Activated T-cell treated with anti-CD3 and anti-CD28 coated beads for 24 hours (primary cell): ENCODE measurements at regions not wholly inside any gene's neighbourhood (a gene's known extent, or its start where the extent isn't known, plus 50 kb on each side); places are given as distances from the start of the nearest gene placed in this dataset.

Experiments used
- DNase-seq: peaks from one replicate; pipeline ENCODE4 v3.0.0-alpha.2; 2020; ENCODE audit warnings: low read depth

- no peak for DNase-seq
Observed at GRCh38 chrX:794311-794710, 163.7 kb downstream of the SHOX start.

GRCh38 chrX:793216-793770, 162.7 kb downstream of the SHOX start:
- DNase-seq = no peak

GRCh38 chrX:791479-792034, 161.0 kb downstream of the SHOX start:
- DNase-seq = no peak

- DNase-seq = no peak
Observed at GRCh38 chrX:790783-791360, 160.3 kb downstream of the SHOX start.

GRCh38 chrX:790041-790506, 159.5 kb downstream of the SHOX start:
- no peak for DNase-seq

GRCh38 chrX:789096-789495, 158.5 kb downstream of the SHOX start:
- no peak for DNase-seq

- DNase-seq = no peak
Observed at GRCh38 chrX:786441-786881, 155.9 kb downstream of the SHOX start.

GRCh38 chrX:784829-785228, 154.2 kb downstream of the SHOX start:
- DNase-seq = no peak

GRCh38 chrX:781224-782204, 150.9 kb downstream of the SHOX start:
- no peak for DNase-seq

GRCh38 chrX:776529-777230, 146.1 kb downstream of the SHOX start:
- DNase-seq = no peak

- DNase-seq = no peak
Observed at GRCh38 chrX:776061-776460, 145.5 kb downstream of the SHOX start.

GRCh38 chrX:774536-774935, 143.9 kb downstream of the SHOX start:
- DNase-seq = no peak

GRCh38 chrX:773292-774025, 142.9 kb downstream of the SHOX start:
- DNase-seq = no peak

GRCh38 chrX:771536-771935, 140.9 kb downstream of the SHOX start:
- DNase-seq = no peak

- DNase-seq = no peak
Observed at GRCh38 chrX:769796-770195, 139.2 kb downstream of the SHOX start.

- DNase-seq = no peak
Observed at GRCh38 chrX:768596-768995, 138.0 kb downstream of the SHOX start.

GRCh38 chrX:758917-759316, 128.3 kb downstream of the SHOX start:
- DNase-seq = no peak

- DNase-seq = no peak
Observed at GRCh38 chrX:750812-751211, 120.2 kb downstream of the SHOX start.

- no peak for DNase-seq
Observed at GRCh38 chrX:750263-750662, 119.7 kb downstream of the SHOX start.

- no peak for DNase-seq
Observed at GRCh38 chrX:747176-747575, 116.6 kb downstream of the SHOX start.

GRCh38 chrX:739611-740010, 109.0 kb downstream of the SHOX start:
- no peak for DNase-seq
